PC-3 (cell line): ENCODE measurements at regions not wholly inside any gene's neighbourhood (a gene's known extent, or its start where the extent isn't known, plus 50 kb on each side); places are given as distances from the start of the nearest gene placed in this dataset.

Experiments
- CTCF ChIP-seq: fragments of 300-600 bp; sonication (generic); conservative IDR thresholded peaks from 2 replicates; pipeline ENCODE4 v1.5.1; 2017; ENCODE audit warnings: antibody characterized with exemption, low read depth, mild to moderate bottlenecking, low read length
- EZH2 ChIP-seq: fragments of 300-600 bp; sonication (generic); IDR thresholded peaks from one replicate; pipeline ENCODE4 v1.6.1; 2017; ENCODE audit warnings: antibody characterized with exemption, mild to moderate bottlenecking, low read length; ENCODE audit not compliant: unreplicated experiment

GRCh38 chr18:27749194-27749593 lies 427.7 kb downstream of the CDH2 start:
- TF ChIP-seq CTCF = no peak
- no peak for TF ChIP-seq EZH2
